Sigmoid colon (tissue), 4 donors: ENCODE measurements at regions not wholly inside any gene's neighbourhood (a gene's known extent, or its start where the extent isn't known, plus 50 kb on each side); places are given as distances from the start of the nearest gene placed in this dataset.

Experiments
- CTCF ChIP-seq, 4 experiments: fragments of 450-650 bp in 3 of 4; fragments of 200-600 bp in 1 of 4; IDR thresholded peaks; one replicate each; pipeline ENCODE4 v1.5.1; 2016 to 2019; ENCODE audit warnings: antibody characterized with exemption in 4 of 4, mild to moderate bottlenecking in 3 of 4, moderate library complexity in 2 of 4
- EP300 ChIP-seq, 4 donors: sonication (generic); formaldehyde crosslinking; IDR thresholded peaks; one replicate each; pipeline ENCODE4 v1.6.1; 2017; ENCODE audit warnings: antibody characterized with exemption in 4 of 4
- POLR2A ChIP-seq, 2 donors: fragments of 450-650 bp; IDR thresholded peaks; one replicate each; pipeline ENCODE4 v1.6.1; 2016; ENCODE audit warnings: antibody characterized with exemption in 2 of 2, mild to moderate bottlenecking in 2 of 2, moderate library complexity in 2 of 2
- POLR2AphosphoS5 ChIP-seq, 4 donors: sonication (generic); formaldehyde crosslinking; IDR thresholded peaks; one replicate each; pipeline ENCODE4 v1.6.1; 2017; ENCODE audit warnings: antibody characterized with exemption in 4 of 4

GRCh38 chr9:101907466-101907865 is 169.0 kb upstream of the GRIN3A start:
- TF ChIP-seq CTCF (IDR thresholded peaks at IDR 0.05) (no peak), POLR2AphosphoS5 (IDR thresholded peaks at IDR 0.05) (no peak), EP300 (IDR thresholded peaks at IDR 0.05) (no peak), POLR2A (IDR thresholded peaks at IDR 0.05) (no peak)
